IMR-90 (cell line): ENCODE measurements at regions not wholly inside any gene's neighbourhood (a gene's known extent, or its start where the extent isn't known, plus 50 kb on each side); places are given as distances from the start of the nearest gene placed in this dataset.

Experiments used
- BHLHE40 ChIP-seq: fragments of 150-350 bp; IDR thresholded peaks from 2 replicates; pipeline ENCODE4 v1.6.1; 2016; ENCODE audit warnings: mild to moderate bottlenecking, low read depth, low read length
- POLR2A ChIP-seq: IDR thresholded peaks from 2 replicates; pipeline ENCODE4 v1.6.1; 2012; ENCODE audit warnings: mild to moderate bottlenecking, low read depth, low read length
- RAD21 ChIP-seq: IDR thresholded peaks from 2 replicates; pipeline ENCODE4 v1.6.1; 2012; ENCODE audit warnings: low read length, improper control_type of control experiment
- SMC3 ChIP-seq: fragments of 150-350 bp; IDR thresholded peaks from 2 replicates; pipeline ENCODE4 v1.6.1; 2016; ENCODE audit warnings: low read depth, mild to moderate bottlenecking, antibody characterized with exemption, low read length, moderate library complexity
- TF ChIP-seq, protein P1 (sequence below): conservative IDR thresholded peaks from 2 replicates; pipeline ENCODE4 v1.5.1; 2012; ENCODE audit warnings: mild to moderate bottlenecking, low read depth, low read length, improper control_type of control experiment
- TF ChIP-seq, protein P2 (sequence below): fragments of 150-350 bp; IDR thresholded peaks from 2 replicates; pipeline ENCODE4 v1.6.1; 2016; ENCODE audit warnings: low read depth, mild to moderate bottlenecking, low read length, moderate library complexity, borderline replicate concordance
- TF ChIP-seq, protein P3 (sequence below): fragments of 150-350 bp; IDR thresholded peaks from 2 replicates; pipeline ENCODE4 v1.6.1; 2017; ENCODE audit warnings: mild to moderate bottlenecking, antibody characterized with exemption, low read length, low read depth

DNA sequence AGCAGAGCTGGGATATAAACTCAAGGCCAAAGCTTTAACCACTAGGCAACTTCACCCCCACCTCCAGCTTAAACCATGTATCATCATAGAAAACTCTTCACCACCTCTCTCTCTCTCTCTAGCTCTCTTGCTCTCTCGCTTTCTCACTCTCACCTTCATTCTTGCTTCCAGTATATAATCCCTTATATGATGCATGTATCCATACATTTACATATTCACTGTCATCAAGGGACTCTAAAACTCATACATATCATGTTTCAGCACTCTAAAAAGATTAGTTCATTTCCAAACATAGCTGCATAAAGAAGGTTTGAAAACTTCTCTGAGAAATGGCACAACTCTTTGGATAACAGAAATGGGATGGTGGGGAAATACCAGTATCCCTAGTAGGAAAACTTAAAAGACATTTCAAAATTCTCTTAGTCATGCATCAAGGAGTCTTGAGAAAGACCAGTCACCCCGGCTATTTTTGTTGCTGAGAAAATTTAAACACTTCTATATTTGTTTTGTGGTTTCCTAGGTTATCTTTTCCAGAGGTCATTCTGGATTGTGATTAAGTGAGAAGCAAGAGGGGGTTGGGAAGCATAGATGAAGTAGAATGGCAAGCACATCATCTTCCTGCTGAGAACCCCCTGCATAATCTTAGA, 447.8 kb upstream of the THBS1 start:
- TF ChIP-seq RAD21 (0 out of 2 replicates have a peak, but pooled peaks have one; percentile 4), POLR2A (no peak), SMC3 (no peak), BHLHE40 (peak; percentile 65)
- TF ChIP-seq, protein P1, sequence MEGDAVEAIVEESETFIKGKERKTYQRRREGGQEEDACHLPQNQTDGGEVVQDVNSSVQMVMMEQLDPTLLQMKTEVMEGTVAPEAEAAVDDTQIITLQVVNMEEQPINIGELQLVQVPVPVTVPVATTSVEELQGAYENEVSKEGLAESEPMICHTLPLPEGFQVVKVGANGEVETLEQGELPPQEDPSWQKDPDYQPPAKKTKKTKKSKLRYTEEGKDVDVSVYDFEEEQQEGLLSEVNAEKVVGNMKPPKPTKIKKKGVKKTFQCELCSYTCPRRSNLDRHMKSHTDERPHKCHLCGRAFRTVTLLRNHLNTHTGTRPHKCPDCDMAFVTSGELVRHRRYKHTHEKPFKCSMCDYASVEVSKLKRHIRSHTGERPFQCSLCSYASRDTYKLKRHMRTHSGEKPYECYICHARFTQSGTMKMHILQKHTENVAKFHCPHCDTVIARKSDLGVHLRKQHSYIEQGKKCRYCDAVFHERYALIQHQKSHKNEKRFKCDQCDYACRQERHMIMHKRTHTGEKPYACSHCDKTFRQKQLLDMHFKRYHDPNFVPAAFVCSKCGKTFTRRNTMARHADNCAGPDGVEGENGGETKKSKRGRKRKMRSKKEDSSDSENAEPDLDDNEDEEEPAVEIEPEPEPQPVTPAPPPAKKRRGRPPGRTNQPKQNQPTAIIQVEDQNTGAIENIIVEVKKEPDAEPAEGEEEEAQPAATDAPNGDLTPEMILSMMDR = no peak
- TF ChIP-seq, protein P2, sequence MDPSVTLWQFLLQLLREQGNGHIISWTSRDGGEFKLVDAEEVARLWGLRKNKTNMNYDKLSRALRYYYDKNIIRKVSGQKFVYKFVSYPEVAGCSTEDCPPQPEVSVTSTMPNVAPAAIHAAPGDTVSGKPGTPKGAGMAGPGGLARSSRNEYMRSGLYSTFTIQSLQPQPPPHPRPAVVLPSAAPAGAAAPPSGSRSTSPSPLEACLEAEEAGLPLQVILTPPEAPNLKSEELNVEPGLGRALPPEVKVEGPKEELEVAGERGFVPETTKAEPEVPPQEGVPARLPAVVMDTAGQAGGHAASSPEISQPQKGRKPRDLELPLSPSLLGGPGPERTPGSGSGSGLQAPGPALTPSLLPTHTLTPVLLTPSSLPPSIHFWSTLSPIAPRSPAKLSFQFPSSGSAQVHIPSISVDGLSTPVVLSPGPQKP = no peak
- TF ChIP-seq, protein P3, sequence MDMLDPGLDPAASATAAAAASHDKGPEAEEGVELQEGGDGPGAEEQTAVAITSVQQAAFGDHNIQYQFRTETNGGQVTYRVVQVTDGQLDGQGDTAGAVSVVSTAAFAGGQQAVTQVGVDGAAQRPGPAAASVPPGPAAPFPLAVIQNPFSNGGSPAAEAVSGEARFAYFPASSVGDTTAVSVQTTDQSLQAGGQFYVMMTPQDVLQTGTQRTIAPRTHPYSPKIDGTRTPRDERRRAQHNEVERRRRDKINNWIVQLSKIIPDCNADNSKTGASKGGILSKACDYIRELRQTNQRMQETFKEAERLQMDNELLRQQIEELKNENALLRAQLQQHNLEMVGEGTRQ = no peak
